GM23338 (cell line): ENCODE measurements at regions not wholly inside any gene's neighbourhood (a gene's known extent, or its start where the extent isn't known, plus 50 kb on each side); places are given as distances from the start of the nearest gene placed in this dataset.

Experiments used
- ATAC-seq: fragments of 200-7000 bp; cut with Tn5 transposase; 3 replicates; pipeline ENCODE4 v1.9.1; 2020
- DNase-seq: peaks from one replicate; pipeline ENCODE4 v3.0.0-alpha.2; 2015; ENCODE audit warnings: low spot score
- H2AFZ ChIP-seq: fragments of 200-600 bp; sonication (generic); 2 replicates; pipeline ENCODE4 v1.8.0; 2016; ENCODE audit warnings: antibody characterized with exemption, mild to moderate bottlenecking, moderate library complexity
- H3F3A ChIP-seq: fragments of 200-600 bp; sonication (generic); replicated peaks from 2 replicates; pipeline ENCODE4 v1.8.0; 2017; ENCODE audit warnings: antibody characterized with exemption, mixed run types, low read depth
- H3K27ac ChIP-seq: fragments of 200-600 bp; sonication (generic); 2 replicates; pipeline ENCODE4 v1.6.1; 2016; ENCODE audit warnings: low read depth
- H3K27me3 ChIP-seq: fragments of 200-600 bp; sonication (generic); 2 replicates; pipeline ENCODE4 v1.8.0; 2016; ENCODE audit warnings: mild to moderate bottlenecking, mixed run types, moderate library complexity; ENCODE audit not compliant: insufficient read depth
- H3K36me3 ChIP-seq: fragments of 200-600 bp; sonication (generic); 2 replicates; pipeline ENCODE4 v1.8.0; 2016; ENCODE audit warnings: mild to moderate bottlenecking; ENCODE audit not compliant: insufficient read depth
- H3K4me1 ChIP-seq: fragments of 200-600 bp; sonication (generic); 2 replicates; pipeline ENCODE4 v1.8.0; 2016; ENCODE audit warnings: mild to moderate bottlenecking, moderate library complexity; ENCODE audit not compliant: insufficient read depth
- H3K4me2 ChIP-seq: fragments of 200-600 bp; sonication (generic); 2 replicates; pipeline ENCODE4 v1.7.1; 2017; ENCODE audit warnings: mixed run types
- H3K4me3 ChIP-seq: fragments of 200-600 bp; sonication (generic); 2 replicates; pipeline ENCODE4 v1.6.1; 2016; ENCODE audit warnings: mixed run types
- H3K79me2 ChIP-seq: fragments of 200-600 bp; sonication (generic); replicated peaks from 2 replicates; pipeline ENCODE4 v1.8.0; 2017; ENCODE audit warnings: mild to moderate bottlenecking; ENCODE audit not compliant: insufficient read depth
- H3K9me2 ChIP-seq: fragments of 200-600 bp; sonication (generic); 2 replicates; pipeline ENCODE4 v1.8.0; 2017; ENCODE audit not compliant: insufficient read depth
- H4K20me1 ChIP-seq: fragments of 200-600 bp; sonication (generic); replicated peaks from 2 replicates; pipeline ENCODE4 v1.8.0; 2017; ENCODE audit warnings: mild to moderate bottlenecking; ENCODE audit not compliant: insufficient read depth
- H3K27ac Mint-ChIP-seq: 2 replicates; pipeline ENCODE4 v1.8.0; 2020; ENCODE audit warnings: inconsistent platforms, mild to moderate bottlenecking, moderate library complexity, mixed read lengths
- H3K27me3 Mint-ChIP-seq: 3 replicates; pipeline ENCODE4 v1.8.0; 2022; ENCODE audit warnings: low read depth, mild to moderate bottlenecking, moderate library complexity, mixed read lengths, inconsistent platforms; ENCODE audit not compliant: insufficient read depth, poor library complexity
- H3K36me3 Mint-ChIP-seq: 3 replicates; pipeline ENCODE4 v1.8.0; 2021; ENCODE audit warnings: low read depth, mild to moderate bottlenecking, inconsistent platforms, moderate library complexity, mixed read lengths
- H3K4me1 Mint-ChIP-seq: 3 replicates; pipeline ENCODE4 v1.8.0; 2020; ENCODE audit warnings: mild to moderate bottlenecking, inconsistent platforms, mixed read lengths
- H3K4me3 Mint-ChIP-seq: 3 replicates; pipeline ENCODE4 v1.8.0; 2021; ENCODE audit warnings: moderate library complexity, mild to moderate bottlenecking, inconsistent platforms, mixed read lengths
- H3K9me3 Mint-ChIP-seq: 3 replicates; pipeline ENCODE4 v1.8.0; 2020; ENCODE audit warnings: moderate library complexity, mild to moderate bottlenecking, inconsistent platforms, mixed read lengths
- CREB1 ChIP-seq: fragments of 250-450 bp; sonication (Bioruptor Pico); IDR thresholded peaks from 2 replicates; pipeline ENCODE4 v1.5.0; 2020; ENCODE audit warnings: low read depth, mild to moderate bottlenecking, moderate library complexity
- EZH2 ChIP-seq: fragments of 200-600 bp; sonication (generic); IDR thresholded peaks from one replicate; pipeline ENCODE4 v1.8.0; 2017; ENCODE audit warnings: antibody characterized with exemption, mild to moderate bottlenecking, low read depth; ENCODE audit not compliant: unreplicated experiment
- EZH2phosphoT487 ChIP-seq: fragments of 200-600 bp; sonication (generic); IDR thresholded peaks from one replicate; pipeline ENCODE4 v1.8.1; 2018; ENCODE audit warnings: antibody characterized with exemption; ENCODE audit not compliant: unreplicated experiment
- JUNB ChIP-seq: IDR thresholded peaks from one replicate; pipeline ENCODE4 v1.6.1; 2016; ENCODE audit warnings: antibody characterized with exemption; ENCODE audit not compliant: unreplicated experiment
- NANOG ChIP-seq: IDR thresholded peaks from 2 replicates; pipeline ENCODE4 v1.6.1; 2016; ENCODE audit warnings: antibody characterized with exemption, borderline replicate concordance
- POLR2AphosphoS5 ChIP-seq: IDR thresholded peaks from 2 replicates; pipeline ENCODE4 v1.6.1; 2016; ENCODE audit warnings: antibody characterized with exemption, low read depth
- STAT1 ChIP-seq: IDR thresholded peaks from one replicate; pipeline ENCODE4 v1.6.1; 2016; ENCODE audit warnings: antibody characterized with exemption; ENCODE audit not compliant: unreplicated experiment
- TF ChIP-seq, protein P1 (sequence below): IDR thresholded peaks from 2 replicates; pipeline ENCODE4 v1.6.1; 2016; ENCODE audit warnings: antibody characterized with exemption
- TF ChIP-seq, protein P2 (sequence below), 2 experiments: fragments of 200-600 bp in 1 of 2; sonication (generic) in 1 of 2; conservative IDR thresholded peaks; 2 replicates each; pipeline versions ENCODE4 v1.5.1 to v1.6.1; 2016 to 2017; ENCODE audit warnings: antibody characterized with exemption in 2 of 2, low read depth in 2 of 2, mild to moderate bottlenecking in 2 of 2, moderate library complexity in 1 of 2
- TF ChIP-seq, protein P3 (sequence below): fragments of 250-450 bp; sonication (Bioruptor Pico); IDR thresholded peaks from 2 replicates; pipeline ENCODE4 v1.5.0; 2020; ENCODE audit warnings: mild to moderate bottlenecking, moderate library complexity
- TF ChIP-seq, protein P4 (sequence below): IDR thresholded peaks from one replicate; pipeline ENCODE4 v1.6.1; 2018; ENCODE audit warnings: antibody characterized with exemption; ENCODE audit not compliant: unreplicated experiment

DNA sequence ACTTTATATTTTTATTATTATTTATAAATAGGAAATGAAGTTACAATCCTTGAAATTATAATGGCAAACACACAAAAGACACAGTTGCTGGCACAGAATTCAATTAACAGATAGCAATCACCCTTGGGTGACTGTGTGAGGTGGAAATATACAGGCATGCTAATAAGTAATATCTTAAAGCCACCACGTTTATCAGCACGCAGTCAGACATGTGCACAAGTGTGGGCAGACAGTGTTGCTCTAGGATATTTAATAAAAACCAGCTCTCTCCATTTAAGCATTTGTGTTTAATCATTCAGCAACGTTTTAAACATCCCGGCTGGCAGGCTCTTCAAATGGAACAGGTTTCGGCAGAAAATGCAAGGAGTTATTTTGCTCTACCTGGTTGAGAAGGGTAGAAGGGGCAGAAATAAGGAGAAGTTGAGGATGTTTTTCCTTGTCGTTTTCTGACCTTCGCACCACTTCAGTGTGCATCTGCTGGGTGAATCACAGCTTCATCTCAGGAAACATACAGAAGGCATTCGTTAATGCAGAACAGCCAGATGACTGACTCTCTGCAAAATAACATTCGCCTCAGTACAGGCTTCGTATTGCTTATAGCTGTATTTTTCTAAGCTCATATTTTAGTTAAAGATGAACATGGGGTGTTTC is 585.1 kb downstream of the QKI start:
- H3K4me2 ChIP-seq = no peak overlapping the region
- Mint-ChIP-seq H3K27me3 (peaks cover 4% of the 10 kb centered on the region), H3K36me3 (no peaks in the 10 kb centered on the region), H3K4me1 (no peaks in the 10 kb centered on the region), H3K27ac (no peak overlapping the region), H3K4me3 (no peak overlapping the region), H3K9me3 (no peaks in the 10 kb centered on the region; the same call in 2 of the 3 replicates)
- no peaks in the 10 kb centered on the region for H3K27me3 ChIP-seq
- H3F3A ChIP-seq = no peaks in the 10 kb centered on the region
- H3K4me3 ChIP-seq = no peak overlapping the region
- H3K4me1 ChIP-seq = no peaks in the 10 kb centered on the region
- H3K9me2 ChIP-seq = peaks cover 3% of the 10 kb centered on the region; the same call in 1 of the 2 replicates
- ATAC-seq (no peak), DNase-seq (no peak)
- H4K20me1 ChIP-seq = no peaks in the 10 kb centered on the region
- H3K36me3 ChIP-seq = no peaks in the 10 kb centered on the region
- no peaks in the 10 kb centered on the region for H3K79me2 ChIP-seq
- H2AFZ ChIP-seq = no peak overlapping the region
- no peak overlapping the region for H3K27ac ChIP-seq
- TF ChIP-seq EZH2 (no peak), POLR2AphosphoS5 (no peak), NANOG (no peak), STAT1 (no peak), JUNB (no peak), CREB1 (CRISPR knock-in tag) (no peak), EZH2phosphoT487 (no peak)
- TF ChIP-seq, protein P1, sequence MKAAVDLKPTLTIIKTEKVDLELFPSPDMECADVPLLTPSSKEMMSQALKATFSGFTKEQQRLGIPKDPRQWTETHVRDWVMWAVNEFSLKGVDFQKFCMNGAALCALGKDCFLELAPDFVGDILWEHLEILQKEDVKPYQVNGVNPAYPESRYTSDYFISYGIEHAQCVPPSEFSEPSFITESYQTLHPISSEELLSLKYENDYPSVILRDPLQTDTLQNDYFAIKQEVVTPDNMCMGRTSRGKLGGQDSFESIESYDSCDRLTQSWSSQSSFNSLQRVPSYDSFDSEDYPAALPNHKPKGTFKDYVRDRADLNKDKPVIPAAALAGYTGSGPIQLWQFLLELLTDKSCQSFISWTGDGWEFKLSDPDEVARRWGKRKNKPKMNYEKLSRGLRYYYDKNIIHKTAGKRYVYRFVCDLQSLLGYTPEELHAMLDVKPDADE = no peak
- TF ChIP-seq, protein P2, sequence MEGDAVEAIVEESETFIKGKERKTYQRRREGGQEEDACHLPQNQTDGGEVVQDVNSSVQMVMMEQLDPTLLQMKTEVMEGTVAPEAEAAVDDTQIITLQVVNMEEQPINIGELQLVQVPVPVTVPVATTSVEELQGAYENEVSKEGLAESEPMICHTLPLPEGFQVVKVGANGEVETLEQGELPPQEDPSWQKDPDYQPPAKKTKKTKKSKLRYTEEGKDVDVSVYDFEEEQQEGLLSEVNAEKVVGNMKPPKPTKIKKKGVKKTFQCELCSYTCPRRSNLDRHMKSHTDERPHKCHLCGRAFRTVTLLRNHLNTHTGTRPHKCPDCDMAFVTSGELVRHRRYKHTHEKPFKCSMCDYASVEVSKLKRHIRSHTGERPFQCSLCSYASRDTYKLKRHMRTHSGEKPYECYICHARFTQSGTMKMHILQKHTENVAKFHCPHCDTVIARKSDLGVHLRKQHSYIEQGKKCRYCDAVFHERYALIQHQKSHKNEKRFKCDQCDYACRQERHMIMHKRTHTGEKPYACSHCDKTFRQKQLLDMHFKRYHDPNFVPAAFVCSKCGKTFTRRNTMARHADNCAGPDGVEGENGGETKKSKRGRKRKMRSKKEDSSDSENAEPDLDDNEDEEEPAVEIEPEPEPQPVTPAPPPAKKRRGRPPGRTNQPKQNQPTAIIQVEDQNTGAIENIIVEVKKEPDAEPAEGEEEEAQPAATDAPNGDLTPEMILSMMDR (conservative IDR thresholded peaks at IDR 0.05; ENCODE audit: low read depth in 2 of 2) = no peak
- TF ChIP-seq, protein P3, sequence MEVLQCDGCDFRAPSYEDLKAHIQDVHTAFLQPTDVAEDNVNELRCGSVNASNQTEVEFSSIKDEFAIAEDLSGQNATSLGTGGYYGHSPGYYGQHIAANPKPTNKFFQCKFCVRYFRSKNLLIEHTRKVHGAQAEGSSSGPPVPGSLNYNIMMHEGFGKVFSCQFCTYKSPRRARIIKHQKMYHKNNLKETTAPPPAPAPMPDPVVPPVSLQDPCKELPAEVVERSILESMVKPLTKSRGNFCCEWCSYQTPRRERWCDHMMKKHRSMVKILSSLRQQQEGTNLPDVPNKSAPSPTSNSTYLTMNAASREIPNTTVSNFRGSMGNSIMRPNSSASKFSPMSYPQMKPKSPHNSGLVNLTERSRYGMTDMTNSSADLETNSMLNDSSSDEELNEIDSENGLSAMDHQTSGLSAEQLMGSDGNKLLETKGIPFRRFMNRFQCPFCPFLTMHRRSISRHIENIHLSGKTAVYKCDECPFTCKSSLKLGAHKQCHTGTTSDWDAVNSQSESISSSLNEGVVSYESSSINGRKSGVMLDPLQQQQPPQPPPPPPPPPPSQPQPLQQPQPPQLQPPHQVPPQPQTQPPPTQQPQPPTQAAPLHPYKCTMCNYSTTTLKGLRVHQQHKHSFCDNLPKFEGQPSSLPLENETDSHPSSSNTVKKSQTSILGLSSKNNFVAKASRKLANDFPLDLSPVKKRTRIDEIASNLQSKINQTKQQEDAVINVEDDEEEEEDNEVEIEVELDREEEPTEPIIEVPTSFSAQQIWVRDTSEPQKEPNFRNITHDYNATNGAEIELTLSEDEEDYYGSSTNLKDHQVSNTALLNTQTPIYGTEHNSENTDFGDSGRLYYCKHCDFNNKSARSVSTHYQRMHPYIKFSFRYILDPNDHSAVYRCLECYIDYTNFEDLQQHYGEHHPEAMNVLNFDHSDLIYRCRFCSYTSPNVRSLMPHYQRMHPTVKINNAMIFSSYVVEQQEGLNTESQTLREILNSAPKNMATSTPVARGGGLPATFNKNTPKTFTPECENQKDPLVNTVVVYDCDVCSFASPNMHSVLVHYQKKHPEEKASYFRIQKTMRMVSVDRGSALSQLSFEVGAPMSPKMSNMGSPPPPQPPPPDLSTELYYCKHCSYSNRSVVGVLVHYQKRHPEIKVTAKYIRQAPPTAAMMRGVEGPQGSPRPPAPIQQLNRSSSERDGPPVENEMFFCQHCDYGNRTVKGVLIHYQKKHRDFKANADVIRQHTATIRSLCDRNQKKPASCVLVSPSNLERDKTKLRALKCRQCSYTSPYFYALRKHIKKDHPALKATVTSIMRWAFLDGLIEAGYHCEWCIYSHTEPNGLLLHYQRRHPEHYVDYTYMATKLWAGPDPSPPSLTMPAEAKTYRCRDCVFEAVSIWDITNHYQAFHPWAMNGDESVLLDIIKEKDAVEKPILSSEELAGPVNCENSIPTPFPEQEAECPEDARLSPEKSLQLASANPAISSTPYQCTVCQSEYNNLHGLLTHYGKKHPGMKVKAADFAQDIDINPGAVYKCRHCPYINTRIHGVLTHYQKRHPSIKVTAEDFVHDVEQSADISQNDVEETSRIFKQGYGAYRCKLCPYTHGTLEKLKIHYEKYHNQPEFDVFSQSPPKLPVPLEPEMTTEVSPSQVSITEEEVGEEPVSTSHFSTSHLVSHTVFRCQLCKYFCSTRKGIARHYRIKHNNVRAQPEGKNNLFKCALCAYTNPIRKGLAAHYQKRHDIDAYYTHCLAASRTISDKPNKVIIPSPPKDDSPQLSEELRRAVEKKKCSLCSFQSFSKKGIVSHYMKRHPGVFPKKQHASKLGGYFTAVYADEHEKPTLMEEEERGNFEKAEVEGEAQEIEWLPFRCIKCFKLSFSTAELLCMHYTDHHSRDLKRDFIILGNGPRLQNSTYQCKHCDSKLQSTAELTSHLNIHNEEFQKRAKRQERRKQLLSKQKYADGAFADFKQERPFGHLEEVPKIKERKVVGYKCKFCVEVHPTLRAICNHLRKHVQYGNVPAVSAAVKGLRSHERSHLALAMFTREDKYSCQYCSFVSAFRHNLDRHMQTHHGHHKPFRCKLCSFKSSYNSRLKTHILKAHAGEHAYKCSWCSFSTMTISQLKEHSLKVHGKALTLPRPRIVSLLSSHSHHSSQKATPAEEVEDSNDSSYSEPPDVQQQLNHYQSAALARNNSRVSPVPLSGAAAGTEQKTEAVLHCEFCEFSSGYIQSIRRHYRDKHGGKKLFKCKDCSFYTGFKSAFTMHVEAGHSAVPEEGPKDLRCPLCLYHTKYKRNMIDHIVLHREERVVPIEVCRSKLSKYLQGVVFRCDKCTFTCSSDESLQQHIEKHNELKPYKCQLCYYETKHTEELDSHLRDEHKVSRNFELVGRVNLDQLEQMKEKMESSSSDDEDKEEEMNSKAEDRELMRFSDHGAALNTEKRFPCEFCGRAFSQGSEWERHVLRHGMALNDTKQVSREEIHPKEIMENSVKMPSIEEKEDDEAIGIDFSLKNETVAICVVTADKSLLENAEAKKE (CRISPR knock-in tag) = no peak
- TF ChIP-seq, protein P4, sequence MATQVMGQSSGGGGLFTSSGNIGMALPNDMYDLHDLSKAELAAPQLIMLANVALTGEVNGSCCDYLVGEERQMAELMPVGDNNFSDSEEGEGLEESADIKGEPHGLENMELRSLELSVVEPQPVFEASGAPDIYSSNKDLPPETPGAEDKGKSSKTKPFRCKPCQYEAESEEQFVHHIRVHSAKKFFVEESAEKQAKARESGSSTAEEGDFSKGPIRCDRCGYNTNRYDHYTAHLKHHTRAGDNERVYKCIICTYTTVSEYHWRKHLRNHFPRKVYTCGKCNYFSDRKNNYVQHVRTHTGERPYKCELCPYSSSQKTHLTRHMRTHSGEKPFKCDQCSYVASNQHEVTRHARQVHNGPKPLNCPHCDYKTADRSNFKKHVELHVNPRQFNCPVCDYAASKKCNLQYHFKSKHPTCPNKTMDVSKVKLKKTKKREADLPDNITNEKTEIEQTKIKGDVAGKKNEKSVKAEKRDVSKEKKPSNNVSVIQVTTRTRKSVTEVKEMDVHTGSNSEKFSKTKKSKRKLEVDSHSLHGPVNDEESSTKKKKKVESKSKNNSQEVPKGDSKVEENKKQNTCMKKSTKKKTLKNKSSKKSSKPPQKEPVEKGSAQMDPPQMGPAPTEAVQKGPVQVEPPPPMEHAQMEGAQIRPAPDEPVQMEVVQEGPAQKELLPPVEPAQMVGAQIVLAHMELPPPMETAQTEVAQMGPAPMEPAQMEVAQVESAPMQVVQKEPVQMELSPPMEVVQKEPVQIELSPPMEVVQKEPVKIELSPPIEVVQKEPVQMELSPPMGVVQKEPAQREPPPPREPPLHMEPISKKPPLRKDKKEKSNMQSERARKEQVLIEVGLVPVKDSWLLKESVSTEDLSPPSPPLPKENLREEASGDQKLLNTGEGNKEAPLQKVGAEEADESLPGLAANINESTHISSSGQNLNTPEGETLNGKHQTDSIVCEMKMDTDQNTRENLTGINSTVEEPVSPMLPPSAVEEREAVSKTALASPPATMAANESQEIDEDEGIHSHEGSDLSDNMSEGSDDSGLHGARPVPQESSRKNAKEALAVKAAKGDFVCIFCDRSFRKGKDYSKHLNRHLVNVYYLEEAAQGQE = no peak
